HepG2 (cell line): ENCODE measurements at regions not wholly inside any gene's neighbourhood (a gene's known extent, or its start where the extent isn't known, plus 50 kb on each side); places are given as distances from the start of the nearest gene placed in this dataset.

Source experiments
- ATAC-seq: fragments of 200-7000 bp; cut with Tn5 transposase; 3 replicates; pipeline ENCODE4 v1.9.1; 2020; ENCODE audit warnings: mild to moderate bottlenecking, moderate library complexity
- BruUV-seq: library from RNA; stranded (reverse); fragments of 400-500 nt; replicated peaks from 2 replicates; lab custom pipeline; 2021; lab: Mats Ljungman, UMichigan
- CTCF ChIA-PET: fragments of 300-600 bp; formaldehyde crosslinking; extraction: SDS; loops from one replicate; lab custom pipeline; 2021; ENCODE audit warnings: low total read pairs, inconsistent platforms, low intra/inter-chr PET ratio; lab: Yijun Ruan, JAX
- POLR2A ChIA-PET: fragments of 350-600 bp; sonication (Branson Sonifier 250); formaldehyde crosslinking; loops from one replicate; lab custom pipeline; 2020; ENCODE audit warnings: antibody characterized with exemption, inconsistent platforms; lab: Yijun Ruan, JAX
- DNase-seq: peaks from one replicate; pipeline ENCODE4 v3.0.0-alpha.2; 2015; ENCODE audit warnings: low spot score
- FAIRE-seq: peaks from 3 replicates; lab custom pipeline; 2011; peaks lifted over from hg19 to GRCh38; lab: Jason Lieb, UNC
- H2AFZ ChIP-seq: one replicate; pipeline ENCODE4 v1.6.1; 2011; ENCODE audit warnings: low read length, inconsistent platforms
- H3K27ac ChIP-seq: fragments of 300-600 bp; 3 replicates; pipeline ENCODE4 v1.8.0; 2011; ENCODE audit warnings: mixed run types, mild to moderate bottlenecking, mixed read lengths, low read length, inconsistent platforms; ENCODE audit not compliant: insufficient read depth; ENCODE audit errors: extremely low read length
- H3K27me3 ChIP-seq, 2 experiments: fragments of 200-600 bp in 1 of 2; 2 replicates in 1 of 2; 3 replicates in 1 of 2; pipeline versions ENCODE4 v1.6.0 to v1.8.0; 2011; ENCODE audit warnings: low read length in 2 of 2, mild to moderate bottlenecking in 2 of 2, moderate library complexity in 2 of 2, inconsistent platforms in 1 of 2; ENCODE audit not compliant: insufficient read depth in 2 of 2, control insufficient read depth in 1 of 2
- H3K36me3 ChIP-seq, 2 experiments: fragments of 200-600 bp in 1 of 2; replicated peaks in 1 of 2; 2 replicates in 1 of 2; 3 replicates in 1 of 2; pipeline versions ENCODE4 v1.5.1 to v1.8.0; 2011; ENCODE audit warnings: low read length in 2 of 2, inconsistent platforms in 1 of 2; ENCODE audit not compliant: insufficient read depth in 2 of 2, control insufficient read depth in 1 of 2
- H3K4me1 ChIP-seq: 2 replicates; pipeline ENCODE4 v1.5.1; 2012; ENCODE audit warnings: low read length, inconsistent platforms; ENCODE audit not compliant: insufficient read depth
- H3K4me2 ChIP-seq: 2 replicates; pipeline ENCODE4 v1.6.0; 2011; ENCODE audit warnings: low read depth, low read length, inconsistent platforms
- H3K4me3 ChIP-seq, 3 experiments: fragments of 200-600 bp in 1 of 3; sonication (generic), shearing (Covaris generic) in 1 of 3; replicated peaks in 1 of 3; 2 replicates each; pipeline ENCODE4 v1.5.1; 2011 to 2016; ENCODE audit warnings: low read length in 3 of 3, inconsistent platforms in 2 of 3, low read depth in 2 of 3, mild to moderate bottlenecking in 2 of 3, control low read depth in 1 of 3, mixed read lengths in 1 of 3; ENCODE audit not compliant: insufficient read depth in 1 of 3
- H3K79me2 ChIP-seq: one replicate; pipeline ENCODE4 v1.6.1; 2011; ENCODE audit warnings: low read length, inconsistent platforms; ENCODE audit not compliant: insufficient read depth
- H3K9ac ChIP-seq: 2 replicates; pipeline ENCODE4 v1.6.0; 2011; ENCODE audit warnings: mild to moderate bottlenecking, low read depth, low read length, inconsistent platforms; ENCODE audit not compliant: insufficient read depth
- H3K9me3 ChIP-seq: 2 replicates; pipeline ENCODE4 v1.5.1; 2012; ENCODE audit warnings: mild to moderate bottlenecking, low read length
- H4K20me1 ChIP-seq: 2 replicates; pipeline ENCODE4 v1.6.0; 2011; ENCODE audit warnings: inconsistent platforms, mild to moderate bottlenecking, low read length, moderate library complexity; ENCODE audit not compliant: insufficient read depth
- CBX2 ChIP-seq, 2 experiments: fragments of 200-600 bp in 1 of 2; sonication (generic); formaldehyde crosslinking in 1 of 2; IDR thresholded peaks; 2 replicates each; pipeline versions ENCODE4 v1.7.0 to v1.8.1; 2018 to 2022; ENCODE audit warnings: low read depth in 2 of 2, low read length in 1 of 2, mild to moderate bottlenecking in 1 of 2, missing genetic modification reagents in 1 of 2
- CSRNP2 ChIP-seq: sonication (generic); formaldehyde crosslinking; conservative IDR thresholded peaks from 2 replicates; pipeline ENCODE4 v1.8.0; 2022; ENCODE audit warnings: low read depth, missing genetic modification reagents
- IRF2 ChIP-seq: IDR thresholded peaks from 2 replicates; pipeline ENCODE4 v1.6.1; 2018; ENCODE audit warnings: missing genetic modification reagents, missing compliant biosample characterization
- POGZ ChIP-seq: sonication (generic); formaldehyde crosslinking; IDR thresholded peaks from 2 replicates; pipeline ENCODE4 v1.4.0; 2020; ENCODE audit warnings: mild to moderate bottlenecking, missing genetic modification reagents
- SMC3 ChIP-seq: IDR thresholded peaks from 2 replicates; pipeline ENCODE4 v1.6.1; 2011; ENCODE audit warnings: low read length, improper control_type of control experiment
- SRSF1 ChIP-seq: fragments of 200-400 bp; formaldehyde crosslinking; optimal IDR thresholded peaks from 2 replicates; pipeline ENCODE3; 2017; ENCODE audit warnings: mild to moderate bottlenecking, low read depth, low read length, moderate library complexity
- ZFP41 ChIP-seq: sonication (generic); formaldehyde crosslinking; IDR thresholded peaks from 2 replicates; pipeline ENCODE4 v1.4.0; 2020; ENCODE audit warnings: mild to moderate bottlenecking, missing genetic modification reagents, borderline replicate concordance
- ZMAT5 ChIP-seq: sonication (generic); formaldehyde crosslinking; IDR thresholded peaks from 2 replicates; pipeline ENCODE4 v1.5.0; 2020; ENCODE audit warnings: mild to moderate bottlenecking, low read depth, missing genetic modification reagents, borderline replicate concordance
- ZNF512B ChIP-seq: sonication (generic); formaldehyde crosslinking; IDR thresholded peaks from 2 replicates; pipeline ENCODE4 v1.5.1; 2020; ENCODE audit warnings: missing genetic modification reagents, mild to moderate bottlenecking, borderline replicate concordance
- WGBS: methylation state at CpG from one replicate; pipeline ENCODE4 v1.1.6; 2017; ENCODE audit warnings: low lambda C conversion rate; 5-methylcytosine and 5-hydroxymethylcytosine counted together
- in situ Hi-C: cut with HindIII; loops from 2 replicates; pipeline ENCODE4 v1.10.0; 2017; ENCODE audit warnings: low pct_unique_long_range_greater_than_20kb; ENCODE audit not compliant: extremely low pct_ligation_motif_present
- intact Hi-C: fragments of 100-400 bp; cut with micrococcal nuclease; formaldehyde crosslinking; loops from one replicate; pipeline ENCODE4 v1.10.0; 2022; ENCODE audit not compliant: unreplicated experiment

- Histone ChIP-seq H3K4me2 (no peak overlapping the region), H3K27me3 (peaks cover 1 to 31% of the 10 kb centered on the region in 2 experiments; a peak in 3 of 5 replicates), H3K9me3 (no peaks in the 10 kb centered on the region), H3K79me2 (no peaks in the 10 kb centered on the region), H3K27ac (no peak overlapping the region), H3K4me1 (peaks cover 12% of the 10 kb centered on the region; the same call in 1 of the 2 replicates), H4K20me1 (no peaks in the 10 kb centered on the region), H3K36me3 (no peaks in the 10 kb centered on the region), H3K9ac (no peak overlapping the region), H3K4me3 (no peak overlapping the region), H2AFZ (no peak overlapping the region)
- ATAC-seq: no peak
- TF ChIP-seq ZMAT5 (CRISPR knock-in tag) (no peak), POGZ (CRISPR knock-in tag) (no peak), ZNF512B (CRISPR knock-in tag) (no peak), SRSF1 (no peak), CSRNP2 (CRISPR knock-in tag) (no peak), CBX2 (IDR thresholded peaks at IDR 0.05; ENCODE audit: low read depth, low read length) (no peak), CBX2 (CRISPR knock-in tag; IDR thresholded peaks at IDR 0.05; ENCODE audit: low read depth) (no peak), ZFP41 (CRISPR knock-in tag) (no peak), SMC3 (no peak), IRF2 (CRISPR knock-in tag) (no peak)
- ChIA-PET CTCF (no interaction called here), POLR2A (no interaction called here)
- FAIRE-seq: no peak
- WGBS: 79% methylated on average over 5 of the region's 5 CpGs
- BruUV-seq: no TSS peak
- DNase-seq: no peak
- intact Hi-C loops (no loop called here), in situ Hi-C loops (no loop called here)
These were observed 142.4 kb upstream of the MYCN start for GRCh38 chr2:15797939-15798281.
